ENCODE measurements at regions not wholly inside any gene's neighbourhood (a gene's known extent, or its start where the extent isn't known, plus 50 kb on each side); places are given as distances from the start of the nearest gene placed in this dataset.

DNA sequence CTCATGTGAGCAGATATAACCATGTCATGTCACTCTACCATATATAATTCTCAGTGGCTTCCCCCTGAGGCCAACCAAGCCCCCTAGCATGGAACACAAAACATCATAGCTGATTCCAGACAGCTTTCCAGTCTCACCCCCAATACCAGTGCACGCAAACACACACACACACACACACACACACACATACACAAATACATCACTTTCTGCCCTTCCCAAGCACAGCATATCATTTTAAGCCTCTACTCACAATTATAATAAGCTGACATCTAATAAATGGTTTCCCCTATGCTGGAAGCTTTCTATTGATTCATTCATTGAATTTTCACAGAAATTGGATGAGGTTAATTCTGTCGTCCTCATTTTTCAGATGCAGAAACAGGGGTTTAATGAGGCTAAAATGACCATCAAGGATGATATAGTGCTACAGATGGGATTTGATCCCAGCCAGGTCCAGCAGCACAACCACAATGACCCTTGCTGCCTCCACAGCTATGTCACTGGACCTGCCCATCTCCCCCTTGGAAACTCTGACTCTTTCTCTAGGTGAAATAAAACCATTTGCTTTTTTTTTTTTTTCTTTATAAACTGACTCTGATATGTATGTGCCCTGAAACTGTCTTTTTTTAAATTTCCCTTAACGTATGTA is 131.1 kb downstream of the TMEM114 start:
- POLR2A ChIA-PET: no interaction called here
- no peak overlapping the region for H3K4me3 ChIP-seq (ENCODE audit: low read depth, low read length)
- CTCF ChIA-PET: no interaction called here
- H3K4me1 ChIP-seq (ENCODE audit: control insufficient read depth, insufficient read depth, low read length): no peaks in the 10 kb centered on the region
- no peaks in the 10 kb centered on the region for H3K9me3 ChIP-seq (ENCODE audit: control insufficient read depth, insufficient read depth, low read depth, low read length)
- no peak overlapping the region for H3K27ac ChIP-seq (ENCODE audit: extremely low read depth, low read depth, low read length)
- TF ChIP-seq ZFP41 (tag by site-specific recombination; IDR thresholded peaks at IDR 0.05; ENCODE audit: borderline replicate concordance) (no peak), ZFHX2 (tag by site-specific recombination; conservative IDR thresholded peaks at IDR 0.05) (no peak), ZNF626 (tag by site-specific recombination; IDR thresholded peaks at IDR 0.05) (no peak), ZNF792 (tag by site-specific recombination; IDR thresholded peaks at IDR 0.05) (no peak), ZSCAN30 (tag by site-specific recombination; IDR thresholded peaks at IDR 0.05) (no peak)
- H3K36me3 ChIP-seq (ENCODE audit: control insufficient read depth in 2 of 2, insufficient read depth in 1 of 2, low read length in 2 of 2): no peaks in the 10 kb centered on the region

DNA sequence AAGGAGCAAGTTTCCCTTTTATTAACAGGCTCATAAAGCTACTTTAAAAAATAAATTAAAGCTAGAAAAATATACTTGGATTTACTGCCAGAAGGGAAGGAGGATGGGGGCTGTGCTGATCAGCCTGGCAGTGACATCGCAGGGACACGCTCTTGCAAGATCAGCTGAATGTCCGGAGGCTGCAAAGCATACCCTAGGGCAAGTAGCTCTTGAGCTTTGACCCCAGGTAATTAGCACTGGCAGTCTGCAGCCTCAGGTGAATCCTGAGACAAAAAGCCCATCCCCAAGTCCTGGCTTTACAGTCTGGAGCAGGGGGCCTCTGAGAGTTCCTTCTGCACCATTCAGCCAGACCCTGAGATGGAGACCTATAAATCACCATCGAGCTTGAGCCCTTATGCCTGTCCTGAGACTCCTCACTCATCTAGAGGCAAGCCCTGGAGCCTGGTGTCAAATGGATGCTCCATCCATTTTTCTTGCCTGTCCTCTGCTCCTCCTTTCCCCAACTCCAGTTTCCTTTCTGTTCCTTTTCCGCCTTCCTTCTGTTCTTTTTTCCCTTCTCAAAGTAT is 131.7 kb downstream of the TMEM114 start:
- CTCF ChIA-PET: no interaction called here
- TF ChIP-seq, protein P1, sequence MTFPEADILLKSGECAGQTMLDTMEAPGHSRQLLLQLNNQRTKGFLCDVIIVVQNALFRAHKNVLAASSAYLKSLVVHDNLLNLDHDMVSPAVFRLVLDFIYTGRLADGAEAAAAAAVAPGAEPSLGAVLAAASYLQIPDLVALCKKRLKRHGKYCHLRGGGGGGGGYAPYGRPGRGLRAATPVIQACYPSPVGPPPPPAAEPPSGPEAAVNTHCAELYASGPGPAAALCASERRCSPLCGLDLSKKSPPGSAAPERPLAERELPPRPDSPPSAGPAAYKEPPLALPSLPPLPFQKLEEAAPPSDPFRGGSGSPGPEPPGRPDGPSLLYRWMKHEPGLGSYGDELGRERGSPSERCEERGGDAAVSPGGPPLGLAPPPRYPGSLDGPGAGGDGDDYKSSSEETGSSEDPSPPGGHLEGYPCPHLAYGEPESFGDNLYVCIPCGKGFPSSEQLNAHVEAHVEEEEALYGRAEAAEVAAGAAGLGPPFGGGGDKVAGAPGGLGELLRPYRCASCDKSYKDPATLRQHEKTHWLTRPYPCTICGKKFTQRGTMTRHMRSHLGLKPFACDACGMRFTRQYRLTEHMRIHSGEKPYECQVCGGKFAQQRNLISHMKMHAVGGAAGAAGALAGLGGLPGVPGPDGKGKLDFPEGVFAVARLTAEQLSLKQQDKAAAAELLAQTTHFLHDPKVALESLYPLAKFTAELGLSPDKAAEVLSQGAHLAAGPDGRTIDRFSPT (tag by site-specific recombination; IDR thresholded peaks at IDR 0.05): no peak
- TF ChIP-seq ZNF24 (tag by site-specific recombination; IDR thresholded peaks at IDR 0.05) (no peak), ZIC2 (tag by site-specific recombination; IDR thresholded peaks at IDR 0.05) (no peak), KLF8 (tag by site-specific recombination; IDR thresholded peaks at IDR 0.05) (no peak), ZNF423 (tag by site-specific recombination; IDR thresholded peaks at IDR 0.05) (no peak), ZNF16 (tag by site-specific recombination; IDR thresholded peaks at IDR 0.05; ENCODE audit: low read depth) (no peak), ZNF677 (tag by site-specific recombination; IDR thresholded peaks at IDR 0.05) (no peak), TRIM28 (IDR thresholded peaks at IDR 0.05; ENCODE audit: borderline replicate concordance, low read length) (no peak), ZBTB7A (tag by site-specific recombination; IDR thresholded peaks at IDR 0.05; ENCODE audit: low read depth) (no peak)
- TF ChIP-seq, protein P2, sequence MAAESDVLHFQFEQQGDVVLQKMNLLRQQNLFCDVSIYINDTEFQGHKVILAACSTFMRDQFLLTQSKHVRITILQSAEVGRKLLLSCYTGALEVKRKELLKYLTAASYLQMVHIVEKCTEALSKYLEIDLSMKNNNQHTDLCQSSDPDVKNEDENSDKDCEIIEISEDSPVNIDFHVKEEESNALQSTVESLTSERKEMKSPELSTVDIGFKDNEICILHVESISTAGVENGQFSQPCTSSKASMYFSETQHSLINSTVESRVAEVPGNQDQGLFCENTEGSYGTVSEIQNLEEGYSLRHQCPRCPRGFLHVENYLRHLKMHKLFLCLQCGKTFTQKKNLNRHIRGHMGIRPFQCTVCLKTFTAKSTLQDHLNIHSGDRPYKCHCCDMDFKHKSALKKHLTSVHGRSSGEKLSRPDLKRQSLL (tag by site-specific recombination; IDR thresholded peaks at IDR 0.05): no peak
- Histone ChIP-seq H3K9me3 (ENCODE audit: control insufficient read depth, insufficient read depth, low read depth, low read length) (no peaks in the 10 kb centered on the region), H3K4me1 (ENCODE audit: control insufficient read depth, insufficient read depth, low read length) (no peaks in the 10 kb centered on the region), H3K4me3 (ENCODE audit: low read depth, low read length) (no peak overlapping the region), H3K36me3 (ENCODE audit: control insufficient read depth in 2 of 2, insufficient read depth in 1 of 2, low read length in 2 of 2) (no peaks in the 10 kb centered on the region), H3K27ac (ENCODE audit: extremely low read depth, low read depth, low read length) (no peak overlapping the region)
- POLR2A ChIA-PET: no interaction called here

DNA sequence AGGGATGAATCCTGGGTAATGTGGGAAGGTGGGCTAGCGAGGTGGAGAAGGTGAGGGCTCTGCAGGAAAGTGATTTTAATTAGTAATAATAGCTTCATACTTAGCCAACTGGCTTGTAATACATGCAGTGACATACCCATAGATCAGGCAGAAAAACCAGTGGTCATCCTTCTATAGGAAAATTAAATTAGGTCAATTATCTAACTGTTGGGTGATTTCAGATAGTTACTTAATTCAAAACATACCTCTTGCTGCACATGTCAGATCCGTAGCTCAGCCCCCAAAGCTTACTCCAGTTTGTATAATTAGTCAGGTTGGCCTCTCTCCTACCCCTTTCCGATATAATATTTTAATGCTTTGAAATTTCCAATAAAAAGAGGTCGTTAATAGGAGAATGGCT is 137.0 kb downstream of the TMEM114 start:
- TF ChIP-seq, protein P3, sequence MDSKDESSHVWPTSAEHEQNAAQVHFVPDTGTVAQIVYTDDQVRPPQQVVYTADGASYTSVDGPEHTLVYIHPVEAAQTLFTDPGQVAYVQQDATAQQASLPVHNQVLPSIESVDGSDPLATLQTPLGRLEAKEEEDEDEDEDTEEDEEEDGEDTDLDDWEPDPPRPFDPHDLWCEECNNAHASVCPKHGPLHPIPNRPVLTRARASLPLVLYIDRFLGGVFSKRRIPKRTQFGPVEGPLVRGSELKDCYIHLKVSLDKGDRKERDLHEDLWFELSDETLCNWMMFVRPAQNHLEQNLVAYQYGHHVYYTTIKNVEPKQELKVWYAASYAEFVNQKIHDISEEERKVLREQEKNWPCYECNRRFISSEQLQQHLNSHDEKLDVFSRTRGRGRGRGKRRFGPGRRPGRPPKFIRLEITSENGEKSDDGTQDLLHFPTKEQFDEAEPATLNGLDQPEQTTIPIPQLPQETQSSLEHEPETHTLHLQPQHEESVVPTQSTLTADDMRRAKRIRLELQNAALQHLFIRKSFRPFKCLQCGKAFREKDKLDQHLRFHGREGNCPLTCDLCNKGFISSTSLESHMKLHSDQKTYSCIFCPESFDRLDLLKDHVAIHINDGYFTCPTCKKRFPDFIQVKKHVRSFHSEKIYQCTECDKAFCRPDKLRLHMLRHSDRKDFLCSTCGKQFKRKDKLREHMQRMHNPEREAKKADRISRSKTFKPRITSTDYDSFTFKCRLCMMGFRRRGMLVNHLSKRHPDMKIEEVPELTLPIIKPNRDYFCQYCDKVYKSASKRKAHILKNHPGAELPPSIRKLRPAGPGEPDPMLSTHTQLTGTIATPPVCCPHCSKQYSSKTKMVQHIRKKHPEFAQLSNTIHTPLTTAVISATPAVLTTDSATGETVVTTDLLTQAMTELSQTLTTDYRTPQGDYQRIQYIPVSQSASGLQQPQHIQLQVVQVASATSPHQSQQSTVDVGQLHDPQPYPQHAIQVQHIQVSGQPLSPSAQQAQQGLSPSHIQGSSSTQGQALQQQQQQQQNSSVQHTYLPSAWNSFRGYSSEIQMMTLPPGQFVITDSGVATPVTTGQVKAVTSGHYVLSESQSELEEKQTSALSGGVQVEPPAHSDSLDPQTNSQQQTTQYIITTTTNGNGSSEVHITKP (tag by site-specific recombination; IDR thresholded peaks at IDR 0.05): no peak
- no peak for TF ChIP-seq SP7 (tag by site-specific recombination; IDR thresholded peaks at IDR 0.05)
- TF ChIP-seq, protein P4, sequence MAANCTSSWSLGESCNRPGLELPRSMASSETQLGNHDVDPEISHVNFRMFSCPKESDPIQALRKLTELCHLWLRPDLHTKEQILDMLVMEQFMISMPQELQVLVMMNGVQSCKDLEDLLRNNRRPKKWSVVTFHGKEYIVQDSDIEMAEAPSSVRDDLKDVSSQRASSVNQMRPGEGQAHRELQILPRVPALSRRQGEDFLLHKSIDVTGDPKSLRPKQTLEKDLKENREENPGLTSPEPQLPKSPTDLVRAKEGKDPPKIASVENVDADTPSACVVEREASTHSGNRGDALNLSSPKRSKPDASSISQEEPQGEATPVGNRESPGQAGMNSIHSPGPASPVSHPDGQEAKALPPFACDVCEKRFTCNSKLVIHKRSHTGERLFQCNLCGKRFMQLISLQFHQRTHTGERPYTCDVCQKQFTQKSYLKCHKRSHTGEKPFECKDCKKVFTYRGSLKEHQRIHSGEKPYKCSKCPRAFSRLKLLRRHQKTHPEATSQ (tag by site-specific recombination; IDR thresholded peaks at IDR 0.05): no peak
- TF ChIP-seq ZNF112 (tag by site-specific recombination; IDR thresholded peaks at IDR 0.05): no peak
- no peak for TF ChIP-seq ZNF558 (tag by site-specific recombination; IDR thresholded peaks at IDR 0.05)
- no peak for TF ChIP-seq ZNF391 (tag by site-specific recombination; IDR thresholded peaks at IDR 0.05; ENCODE audit: borderline replicate concordance, low read depth)
- no peak for TF ChIP-seq GFI1B (tag by site-specific recombination; IDR thresholded peaks at IDR 0.05)
- TF ChIP-seq ZNF701 (tag by site-specific recombination; IDR thresholded peaks at IDR 0.05): no peak
- TF ChIP-seq TRIM28 (IDR thresholded peaks at IDR 0.05; ENCODE audit: borderline replicate concordance, low read length): no peak
- no peak for TF ChIP-seq WT1 (tag by site-specific recombination; IDR thresholded peaks at IDR 0.05)
- POLR2A ChIA-PET: no interaction called here
- Histone ChIP-seq H3K36me3 (ENCODE audit: control insufficient read depth in 2 of 2, insufficient read depth in 1 of 2, low read length in 2 of 2) (no peaks in the 10 kb centered on the region), H3K4me3 (ENCODE audit: low read depth, low read length) (no peak overlapping the region), H3K9me3 (ENCODE audit: control insufficient read depth, insufficient read depth, low read depth, low read length) (no peaks in the 10 kb centered on the region), H3K4me1 (ENCODE audit: control insufficient read depth, insufficient read depth, low read length) (no peaks in the 10 kb centered on the region), H3K27ac (ENCODE audit: extremely low read depth, low read depth, low read length) (no peak overlapping the region)
- CTCF ChIA-PET: no interaction called here
